VCaP (cell line): ENCODE measurements at regions not wholly inside any gene's neighbourhood (a gene's known extent, or its start where the extent isn't known, plus 50 kb on each side); places are given as distances from the start of the nearest gene placed in this dataset.

ENCODE experiments used
- H3K27ac ChIP-seq: fragments of 450-650 bp; 2 replicates; pipeline ENCODE4 v1.5.1; 2017
- TF ChIP-seq, protein P1 (sequence below): fragments of 450-650 bp; conservative IDR thresholded peaks from 2 replicates; pipeline ENCODE4 v1.5.1; 2017; ENCODE audit warnings: mild to moderate bottlenecking, moderate library complexity

DNA sequence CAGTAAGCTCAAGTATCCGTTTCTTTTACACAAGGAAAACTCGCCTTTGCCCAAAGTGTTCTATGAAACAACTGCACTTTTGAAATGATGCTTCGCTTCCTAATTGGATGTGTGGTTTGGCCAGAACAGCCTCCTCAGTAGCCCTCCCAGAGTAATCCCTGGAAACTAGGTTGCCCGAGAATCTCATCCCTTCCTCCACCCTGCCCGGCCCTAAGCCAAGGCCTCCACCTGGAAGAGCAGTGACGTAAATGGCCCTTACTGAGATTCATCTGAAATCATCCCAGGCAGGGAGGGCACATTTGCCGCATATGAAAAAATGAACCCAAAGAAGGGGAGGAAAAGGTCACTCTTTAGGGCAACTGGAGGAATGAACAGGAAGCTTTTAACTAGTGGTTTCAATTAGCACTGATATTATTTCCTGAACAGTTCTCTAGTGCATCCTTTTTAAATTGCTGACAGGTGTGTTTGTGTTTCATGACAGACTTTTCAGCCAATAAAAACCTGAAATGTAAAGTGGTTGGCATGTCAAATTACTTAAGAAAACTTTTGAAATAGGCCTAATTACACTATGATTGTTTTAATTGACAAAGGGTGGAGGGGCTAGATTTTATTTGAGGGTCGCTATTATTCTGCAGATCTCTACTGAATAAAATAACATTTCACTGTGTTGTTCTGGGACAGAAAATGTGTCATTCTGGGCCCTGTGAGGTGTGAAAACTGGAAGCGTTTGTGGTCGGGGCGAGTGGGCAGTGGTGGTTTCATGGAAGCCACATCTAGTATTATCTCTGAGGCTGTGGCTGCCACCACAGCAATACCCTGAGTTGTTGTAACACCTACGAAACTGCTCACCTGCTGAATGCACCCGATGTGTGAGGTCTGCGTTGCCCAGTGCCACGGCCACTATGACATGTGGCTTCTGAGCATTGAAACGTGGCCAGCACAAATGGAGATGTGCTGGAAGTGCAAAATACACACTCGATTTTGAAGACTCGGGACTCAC is 112.1 kb downstream of the ZIC5 start:
- TF ChIP-seq, protein P1, sequence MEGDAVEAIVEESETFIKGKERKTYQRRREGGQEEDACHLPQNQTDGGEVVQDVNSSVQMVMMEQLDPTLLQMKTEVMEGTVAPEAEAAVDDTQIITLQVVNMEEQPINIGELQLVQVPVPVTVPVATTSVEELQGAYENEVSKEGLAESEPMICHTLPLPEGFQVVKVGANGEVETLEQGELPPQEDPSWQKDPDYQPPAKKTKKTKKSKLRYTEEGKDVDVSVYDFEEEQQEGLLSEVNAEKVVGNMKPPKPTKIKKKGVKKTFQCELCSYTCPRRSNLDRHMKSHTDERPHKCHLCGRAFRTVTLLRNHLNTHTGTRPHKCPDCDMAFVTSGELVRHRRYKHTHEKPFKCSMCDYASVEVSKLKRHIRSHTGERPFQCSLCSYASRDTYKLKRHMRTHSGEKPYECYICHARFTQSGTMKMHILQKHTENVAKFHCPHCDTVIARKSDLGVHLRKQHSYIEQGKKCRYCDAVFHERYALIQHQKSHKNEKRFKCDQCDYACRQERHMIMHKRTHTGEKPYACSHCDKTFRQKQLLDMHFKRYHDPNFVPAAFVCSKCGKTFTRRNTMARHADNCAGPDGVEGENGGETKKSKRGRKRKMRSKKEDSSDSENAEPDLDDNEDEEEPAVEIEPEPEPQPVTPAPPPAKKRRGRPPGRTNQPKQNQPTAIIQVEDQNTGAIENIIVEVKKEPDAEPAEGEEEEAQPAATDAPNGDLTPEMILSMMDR = no peak

GRCh38 chr13:99857738-99858137 is 113.8 kb downstream of the ZIC5 start:
- H3K27ac ChIP-seq = peak overlapping the region; percentile 89
- TF ChIP-seq, protein P1 = no peak

More for the DNA sequence above, 112.1 kb downstream of the ZIC5 start:
- no peak overlapping the region for H3K27ac ChIP-seq

- TF ChIP-seq, protein P1 = no peak
These were observed 115.8 kb downstream of the ZIC5 start for GRCh38 chr13:99855526-99856420.

DNA sequence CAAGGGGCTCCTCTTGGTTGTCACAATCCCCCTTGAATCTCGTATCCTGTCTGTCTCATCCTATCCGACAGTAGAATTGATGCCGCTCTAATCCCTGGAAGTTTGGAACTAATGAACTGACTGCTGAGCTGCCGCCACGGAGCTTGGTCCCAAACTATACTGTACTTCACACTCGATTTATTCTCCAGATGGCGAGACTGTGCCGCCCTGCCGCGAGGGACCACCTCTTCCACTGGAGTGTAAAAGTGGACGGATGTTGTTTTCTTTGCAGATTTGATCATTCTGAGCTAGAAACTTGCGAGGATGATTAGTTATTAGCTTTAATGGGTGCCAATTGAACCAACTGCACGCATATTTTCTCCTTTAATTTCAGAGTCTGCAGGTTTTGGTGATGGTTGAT is 117.2 kb downstream of the ZIC5 start:
- H3K27ac ChIP-seq = peak overlapping the region; percentile 89; the same call in 1 of the 2 replicates
- TF ChIP-seq, protein P1 = no peak

More at GRCh38 chr13:99855526-99856420, 115.8 kb downstream of the ZIC5 start:
- H3K27ac ChIP-seq = peak overlapping the region; percentile 89

- no peak overlapping the region for H3K27ac ChIP-seq
These were observed 124.2 kb downstream of the ZIC5 start for GRCh38 chr13:99847318-99847750.

DNA sequence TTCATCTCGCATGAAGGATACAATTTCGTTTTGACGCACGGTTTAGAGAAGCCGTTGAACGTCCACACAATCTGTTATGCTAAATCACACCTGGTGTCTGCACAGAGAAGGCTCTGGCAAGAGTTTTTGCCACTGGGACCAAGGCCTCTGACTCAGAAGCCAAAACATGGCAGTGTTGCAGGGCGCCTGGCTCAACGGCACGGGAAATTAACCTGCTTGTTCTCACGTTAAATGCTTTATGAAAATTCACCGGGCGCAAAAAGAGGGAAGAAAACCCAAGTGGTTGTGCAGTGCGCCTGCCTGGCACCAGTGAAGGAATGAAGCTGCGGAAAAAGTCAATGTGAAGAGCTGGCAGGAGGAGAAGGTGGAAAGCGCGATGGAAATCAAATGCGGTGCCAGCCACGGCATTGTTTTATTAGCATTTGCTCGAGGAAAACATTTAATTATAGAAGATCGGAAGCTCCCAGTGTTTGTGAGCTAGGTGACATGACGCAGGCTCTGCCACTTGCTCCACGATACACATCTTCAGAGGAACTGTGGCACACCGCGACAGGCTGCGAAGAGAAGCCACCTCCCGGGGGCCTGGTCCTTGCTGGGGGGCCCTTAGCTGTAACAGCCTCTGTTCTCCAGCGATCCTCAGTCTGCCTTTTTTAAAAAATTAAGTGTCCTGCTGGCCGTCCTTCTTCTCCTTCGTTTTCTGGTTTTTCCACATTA is 126.2 kb downstream of the ZIC5 start:
- H3K27ac ChIP-seq = peak overlapping the region; percentile 44; the same call in 1 of the 2 replicates
- TF ChIP-seq, protein P1 = no peak

More at GRCh38 chr13:99847318-99847750, 124.2 kb downstream of the ZIC5 start:
- TF ChIP-seq, protein P1 = no peak
